ENCODE measurements at regions not wholly inside any gene's neighbourhood (a gene's known extent, or its start where the extent isn't known, plus 50 kb on each side); places are given as distances from the start of the nearest gene placed in this dataset.

GRCh38 chr1:37123276-37124115 is 89.2 kb upstream of the GRIK3 start:
- no peaks in the 10 kb centered on the region for H3K9me3 Mint-ChIP-seq
- no peak overlapping the region for H3K4me3 ChIP-seq
- no peak overlapping the region for H2AFZ ChIP-seq
- peaks cover 6% of the 10 kb centered on the region for H3K27me3 Mint-ChIP-seq (ENCODE audit: insufficient read depth, low read depth, poor library complexity)
- no peaks in the 10 kb centered on the region for H3K36me3 Mint-ChIP-seq (ENCODE audit: low read depth)
- H3K27me3 ChIP-seq (ENCODE audit: insufficient read depth) = no peaks in the 10 kb centered on the region
- ATAC-seq (no peak), DNase-seq (ENCODE audit: low spot score) (no peak)
- no peak overlapping the region for H3K4me3 Mint-ChIP-seq
- H3K36me3 ChIP-seq (ENCODE audit: insufficient read depth) = no peaks in the 10 kb centered on the region
- no peak overlapping the region for H3K4me2 ChIP-seq
- H3K79me2 ChIP-seq (replicated peaks; ENCODE audit: insufficient read depth) = no peaks in the 10 kb centered on the region
- H4K20me1 ChIP-seq (replicated peaks; ENCODE audit: insufficient read depth) = no peaks in the 10 kb centered on the region
- no peak overlapping the region for H3K27ac Mint-ChIP-seq
- no peak for TF ChIP-seq ZNF462 (CRISPR knock-in tag; IDR thresholded peaks at IDR 0.05)
- no peak for TF ChIP-seq NANOG (IDR thresholded peaks at IDR 0.05; ENCODE audit: borderline replicate concordance)
- no peak for TF ChIP-seq ZNF114 (CRISPR knock-in tag; IDR thresholded peaks at IDR 0.05)
- no peak for TF ChIP-seq ZNF331 (CRISPR knock-in tag; IDR thresholded peaks at IDR 0.05; ENCODE audit: low read depth)
- no peak for TF ChIP-seq EZH2phosphoT487 (IDR thresholded peaks at IDR 0.05; ENCODE audit: unreplicated experiment)
- TF ChIP-seq POLR2AphosphoS5 (IDR thresholded peaks at IDR 0.05; ENCODE audit: low read depth) = no peak
- no peak for TF ChIP-seq EZH2 (IDR thresholded peaks at IDR 0.05; ENCODE audit: low read depth, unreplicated experiment)
- no peak for TF ChIP-seq ETS1 (IDR thresholded peaks at IDR 0.05)
- no peaks in the 10 kb centered on the region for H3F3A ChIP-seq (replicated peaks; ENCODE audit: low read depth)
- H3K4me1 Mint-ChIP-seq = no peaks in the 10 kb centered on the region
- no peaks in the 10 kb centered on the region for H3K9me2 ChIP-seq (ENCODE audit: insufficient read depth)
- no peaks in the 10 kb centered on the region for H3K4me1 ChIP-seq (ENCODE audit: insufficient read depth)
- H3K27ac ChIP-seq (ENCODE audit: low read depth) = no peak overlapping the region
